ENCODE measurements at regions not wholly inside any gene's neighbourhood (a gene's known extent, or its start where the extent isn't known, plus 50 kb on each side); places are given as distances from the start of the nearest gene placed in this dataset.

DNA sequence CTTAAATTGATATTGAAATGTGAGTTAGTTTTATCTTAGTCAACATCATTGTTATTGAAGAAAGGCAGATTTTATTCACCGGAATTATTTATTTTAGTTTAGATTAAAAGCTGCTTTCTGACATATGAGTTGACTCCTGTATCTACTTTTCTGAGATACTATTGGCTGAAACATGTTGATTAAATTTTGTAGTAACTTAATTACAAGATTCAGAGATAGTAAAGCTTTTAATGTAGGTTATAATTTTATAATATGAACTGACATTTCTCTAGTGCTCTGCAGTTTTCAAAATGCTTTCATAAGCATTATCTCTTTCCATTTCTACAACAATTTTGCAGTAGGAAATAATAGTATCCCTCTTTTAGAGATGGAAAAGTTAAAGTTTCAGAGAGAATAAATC is 616.0 kb downstream of the USP25 start:
- no peaks in the 10 kb centered on the region for H3K4me1 Mint-ChIP-seq (ENCODE audit: unreplicated experiment)
- H3K4me3 Mint-ChIP-seq = no peak overlapping the region
- peaks cover 5% of the 10 kb centered on the region for H3K9me3 Mint-ChIP-seq
- no peak for DNase-seq (ENCODE audit: extremely low spot score, unreplicated experiment)
- no peaks in the 10 kb centered on the region for H3K36me3 Mint-ChIP-seq
- no peaks in the 10 kb centered on the region for H3K27me3 Mint-ChIP-seq
- no peak for TF ChIP-seq CTCF (conservative IDR thresholded peaks at IDR 0.05)
- no peak overlapping the region for H3K27ac Mint-ChIP-seq

DNA sequence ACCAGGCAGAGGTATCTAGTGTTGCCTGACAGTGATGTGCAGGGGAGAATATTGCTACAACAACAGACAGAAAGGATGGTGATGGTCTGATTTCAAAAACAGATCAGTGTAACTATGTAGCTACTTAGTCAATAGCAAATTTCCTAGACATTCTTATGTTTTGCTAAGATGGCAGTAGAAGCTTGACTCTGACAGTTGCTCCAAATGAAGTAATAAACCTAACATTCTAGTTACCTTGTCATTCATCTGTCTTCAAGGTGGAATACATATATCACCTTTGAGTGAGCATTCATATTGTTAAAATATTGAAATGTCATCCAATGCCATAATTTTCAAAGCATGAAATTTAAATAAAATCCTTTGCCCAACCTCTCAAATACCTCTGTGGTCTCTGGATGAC is 617.4 kb downstream of the USP25 start:
- no peak for TF ChIP-seq CTCF (conservative IDR thresholded peaks at IDR 0.05)
- peaks cover 1% of the 10 kb centered on the region for H3K36me3 Mint-ChIP-seq
- H3K4me1 Mint-ChIP-seq (ENCODE audit: unreplicated experiment) = no peaks in the 10 kb centered on the region
- no peak for DNase-seq (ENCODE audit: extremely low spot score, unreplicated experiment)
- H3K27ac Mint-ChIP-seq = no peak overlapping the region
- peaks cover 5% of the 10 kb centered on the region for H3K9me3 Mint-ChIP-seq
- H3K27me3 Mint-ChIP-seq = no peaks in the 10 kb centered on the region
- no peak overlapping the region for H3K4me3 Mint-ChIP-seq

DNA sequence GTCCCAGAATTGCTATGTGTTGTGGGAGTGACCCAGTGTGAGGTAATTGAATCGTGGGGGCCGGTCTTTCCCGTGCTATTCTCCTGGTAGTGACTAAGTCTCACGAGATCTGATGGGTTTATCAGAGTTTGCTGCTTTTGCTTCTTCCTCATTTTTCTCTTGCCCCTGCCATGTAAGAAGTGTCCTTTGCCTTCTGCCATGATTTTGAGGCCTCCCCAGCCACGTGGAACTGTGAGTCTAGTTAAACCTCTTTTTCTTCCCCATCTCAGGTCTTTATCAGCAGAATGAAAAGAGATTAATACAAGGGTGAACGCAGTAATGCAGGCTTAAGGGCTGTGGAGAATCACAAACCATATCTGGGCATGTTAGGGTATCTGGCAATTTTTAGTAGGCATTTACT is 624.0 kb downstream of the USP25 start:
- DNase-seq (ENCODE audit: extremely low spot score, unreplicated experiment) = no peak
- Mint-ChIP-seq H3K9me3 (no peaks in the 10 kb centered on the region), H3K4me3 (no peak overlapping the region), H3K27me3 (no peaks in the 10 kb centered on the region), H3K4me1 (ENCODE audit: unreplicated experiment) (no peaks in the 10 kb centered on the region), H3K27ac (no peak overlapping the region), H3K36me3 (peaks cover 23% of the 10 kb centered on the region)
- TF ChIP-seq CTCF (conservative IDR thresholded peaks at IDR 0.05) = no peak

GRCh38 chr21:16357994-16358393 is 628.2 kb downstream of the USP25 start:
- Mint-ChIP-seq H3K4me1 (ENCODE audit: unreplicated experiment) (no peaks in the 10 kb centered on the region), H3K27ac (no peak overlapping the region), H3K4me3 (no peak overlapping the region), H3K9me3 (peaks cover 8% of the 10 kb centered on the region), H3K36me3 (peaks cover 23% of the 10 kb centered on the region), H3K27me3 (no peaks in the 10 kb centered on the region)
- DNase-seq (ENCODE audit: extremely low spot score, unreplicated experiment) = no peak
- no peak for TF ChIP-seq CTCF (conservative IDR thresholded peaks at IDR 0.05)

DNA sequence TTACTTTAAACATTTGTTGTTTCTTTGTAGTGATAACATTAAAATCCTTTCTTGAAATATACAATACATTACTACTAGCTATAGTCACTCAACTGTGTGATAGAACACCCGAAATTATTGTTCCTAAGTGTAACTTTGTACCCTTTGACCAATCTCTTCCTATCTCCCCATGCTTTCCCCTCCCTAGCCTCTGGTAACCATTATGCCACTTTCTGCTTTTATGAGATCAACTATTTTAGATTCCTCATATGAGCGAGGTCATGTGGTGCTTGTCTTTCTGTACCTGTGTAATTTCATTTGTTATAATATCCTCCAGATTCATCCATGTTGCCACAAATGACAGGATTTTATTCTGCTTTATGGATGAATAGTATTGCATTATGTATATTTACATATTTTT is 629.0 kb downstream of the USP25 start:
- H3K4me3 Mint-ChIP-seq = no peak overlapping the region
- peaks cover 21% of the 10 kb centered on the region for H3K36me3 Mint-ChIP-seq
- TF ChIP-seq CTCF (conservative IDR thresholded peaks at IDR 0.05) = no peak
- no peaks in the 10 kb centered on the region for H3K4me1 Mint-ChIP-seq (ENCODE audit: unreplicated experiment)
- no peaks in the 10 kb centered on the region for H3K27me3 Mint-ChIP-seq
- H3K27ac Mint-ChIP-seq = no peak overlapping the region
- H3K9me3 Mint-ChIP-seq = peaks cover 8% of the 10 kb centered on the region
- no peak for DNase-seq (ENCODE audit: extremely low spot score, unreplicated experiment)

- H3K4me3 Mint-ChIP-seq = no peak overlapping the region
- H3K36me3 Mint-ChIP-seq = peaks cover 9% of the 10 kb centered on the region
- peaks cover 8% of the 10 kb centered on the region for H3K9me3 Mint-ChIP-seq
- H3K4me1 Mint-ChIP-seq (ENCODE audit: unreplicated experiment) = no peaks in the 10 kb centered on the region
- TF ChIP-seq CTCF (conservative IDR thresholded peaks at IDR 0.05) = no peak
- no peaks in the 10 kb centered on the region for H3K27me3 Mint-ChIP-seq
- H3K27ac Mint-ChIP-seq = no peak overlapping the region
- DNase-seq (ENCODE audit: extremely low spot score, unreplicated experiment) = no peak
These were observed 633.3 kb downstream of the USP25 start for GRCh38 chr21:16363100-16363499.

Data from type B pancreatic cell (in vitro differentiated cells).